CD4-positive, CD25-positive, alpha-beta regulatory T cell (primary cell): ENCODE measurements at regions not wholly inside any gene's neighbourhood (a gene's known extent, or its start where the extent isn't known, plus 50 kb on each side); places are given as distances from the start of the nearest gene placed in this dataset.

ENCODE experiments used
- ATAC-seq, 2 donors: fragments of 150-1000 bp; cut with Tn5 transposase; one replicate each; pipeline ENCODE4 v1.10.0; 2021; ENCODE audit warnings: low read depth in 2 of 2, moderate number of reproducible peaks in 2 of 2, moderate library complexity in 1 of 2
- DNase-seq, 3 donors: peaks; one replicate each; pipeline versions ENCODE4 v3.0.0 to v3.0.0-alpha.2; 2012 to 2022; ENCODE audit warnings: mixed read lengths in 1 of 3
- H3K27ac ChIP-seq: one replicate; pipeline ENCODE4 v1.7.0; 2013; ENCODE audit warnings: mild to moderate bottlenecking, low read length; ENCODE audit not compliant: insufficient read depth, poor library complexity, severe bottlenecking
- H3K27me3 ChIP-seq: one replicate; pipeline ENCODE4 v1.7.0; 2013; ENCODE audit warnings: low read length; ENCODE audit not compliant: control insufficient read depth, insufficient read depth
- H3K36me3 ChIP-seq: one replicate; pipeline ENCODE4 v1.7.0; 2013; ENCODE audit warnings: mild to moderate bottlenecking, low read length, moderate library complexity; ENCODE audit not compliant: control insufficient read depth, insufficient read depth
- H3K4me1 ChIP-seq: 2 replicates; pipeline ENCODE4 v1.7.0; 2013; ENCODE audit warnings: mild to moderate bottlenecking, low read length; ENCODE audit not compliant: insufficient read depth, control insufficient read depth, poor library complexity, severe bottlenecking
- H3K4me3 ChIP-seq: one replicate; pipeline ENCODE4 v1.7.0; 2013; ENCODE audit warnings: low read depth, mild to moderate bottlenecking, low read length, moderate library complexity
- H3K9me3 ChIP-seq, 2 experiments: 1 replicate in 1 of 2; 2 replicates in 1 of 2; pipeline ENCODE4 v1.7.0; 2013; ENCODE audit warnings: low read length in 2 of 2, mild to moderate bottlenecking in 1 of 2, moderate library complexity in 1 of 2; ENCODE audit not compliant: control insufficient read depth in 2 of 2
- H3K27ac Mint-ChIP-seq, 3 donors: one replicate each; pipeline ENCODE4 v1.8.0; 2020 to 2022; ENCODE audit warnings: mild to moderate bottlenecking in 3 of 3, mixed read lengths in 3 of 3, moderate library complexity in 2 of 3
- H3K27me3 Mint-ChIP-seq: one replicate; pipeline ENCODE4 v1.8.0; 2022; ENCODE audit warnings: mild to moderate bottlenecking, mixed read lengths
- H3K36me3 Mint-ChIP-seq: one replicate; pipeline ENCODE4 v1.8.0; 2020; ENCODE audit warnings: mixed read lengths
- H3K4me1 Mint-ChIP-seq, 4 donors: one replicate each; pipeline ENCODE4 v1.8.0; 2020 to 2022; ENCODE audit warnings: mixed read lengths in 4 of 4, mild to moderate bottlenecking in 1 of 4
- H3K4me3 Mint-ChIP-seq, 4 donors: one replicate each; pipeline ENCODE4 v1.8.0; 2020 to 2022; ENCODE audit warnings: mild to moderate bottlenecking in 4 of 4, mixed read lengths in 4 of 4, moderate library complexity in 3 of 4
- H3K9me3 Mint-ChIP-seq, 7 donors: one replicate each; pipeline ENCODE4 v1.8.0; 2020 to 2022; ENCODE audit warnings: mixed read lengths in 7 of 7, mild to moderate bottlenecking in 3 of 7, moderate library complexity in 2 of 7

- Mint-ChIP-seq H3K4me1 (no peaks in the 10 kb centered on the region), H3K9me3 (peaks cover 0 to 14% (median 3%) of the 10 kb centered on the region in 7 donors), H3K27ac (no peak overlapping the region), H3K4me3 (no peak overlapping the region), H3K36me3 (no peaks in the 10 kb centered on the region), H3K27me3 (no peaks in the 10 kb centered on the region)
- Histone ChIP-seq H3K4me3 (no peak overlapping the region), H3K27me3 (no peaks in the 10 kb centered on the region), H3K36me3 (no peaks in the 10 kb centered on the region), H3K4me1 (no peaks in the 10 kb centered on the region), H3K9me3 (no peaks in the 10 kb centered on the region), H3K27ac (no peak overlapping the region)
- DNase-seq, result no peak
- ATAC-seq, result no peak
Observed at GRCh38 chr7:109955986-109956385, 1134.9 kb upstream of the LRRN3 start.

GRCh38 chr7:109956916-109957315, 1134.0 kb upstream of the LRRN3 start:
- H3K27me3 ChIP-seq, result no peaks in the 10 kb centered on the region
- no peak overlapping the region for H3K27ac Mint-ChIP-seq
- H3K27me3 Mint-ChIP-seq, result no peaks in the 10 kb centered on the region
- H3K36me3 ChIP-seq, result no peaks in the 10 kb centered on the region
- no peak for ATAC-seq
- H3K36me3 Mint-ChIP-seq, result no peaks in the 10 kb centered on the region
- no peaks in the 10 kb centered on the region for H3K4me1 ChIP-seq
- no peak overlapping the region for H3K27ac ChIP-seq
- no peak overlapping the region for H3K4me3 ChIP-seq
- no peak for DNase-seq
- H3K4me1 Mint-ChIP-seq, result no peaks in the 10 kb centered on the region
- H3K9me3 Mint-ChIP-seq, result peaks cover 0 to 14% (median 4%) of the 10 kb centered on the region in 7 donors
- H3K4me3 Mint-ChIP-seq, result no peak overlapping the region
- no peaks in the 10 kb centered on the region for H3K9me3 ChIP-seq

GRCh38 chr7:109963741-109964140, 1127.2 kb upstream of the LRRN3 start:
- no peak overlapping the region for H3K4me3 Mint-ChIP-seq
- H3K27ac Mint-ChIP-seq, result no peak overlapping the region
- H3K36me3 Mint-ChIP-seq, result no peaks in the 10 kb centered on the region
- H3K27me3 ChIP-seq, result no peaks in the 10 kb centered on the region
- no peaks in the 10 kb centered on the region for H3K4me1 ChIP-seq
- no peaks in the 10 kb centered on the region for H3K4me1 Mint-ChIP-seq
- H3K9me3 Mint-ChIP-seq, result peaks cover 0 to 10% (median 2%) of the 10 kb centered on the region in 7 donors
- no peak overlapping the region for H3K27ac ChIP-seq
- H3K27me3 Mint-ChIP-seq, result no peaks in the 10 kb centered on the region
- no peaks in the 10 kb centered on the region for H3K9me3 ChIP-seq
- H3K4me3 ChIP-seq, result no peak overlapping the region
- ATAC-seq (no peak), DNase-seq (no peak)
- H3K36me3 ChIP-seq, result no peaks in the 10 kb centered on the region

- no peak for ATAC-seq
- Histone ChIP-seq H3K4me3 (no peak overlapping the region), H3K9me3 (no peaks in the 10 kb centered on the region), H3K27me3 (no peaks in the 10 kb centered on the region), H3K4me1 (no peaks in the 10 kb centered on the region), H3K36me3 (no peaks in the 10 kb centered on the region), H3K27ac (no peak overlapping the region)
- H3K4me3 Mint-ChIP-seq, result no peak overlapping the region
- no peak for DNase-seq
- H3K27ac Mint-ChIP-seq, result no peak overlapping the region
- H3K36me3 Mint-ChIP-seq, result no peaks in the 10 kb centered on the region
- no peaks in the 10 kb centered on the region for H3K27me3 Mint-ChIP-seq
- H3K9me3 Mint-ChIP-seq, result peaks cover 0 to 10% (median 0%) of the 10 kb centered on the region in 7 donors
- no peaks in the 10 kb centered on the region for H3K4me1 Mint-ChIP-seq
Observed at GRCh38 chr7:109964780-109965179, 1126.1 kb upstream of the LRRN3 start.

GRCh38 chr7:109967406-109967805, 1123.5 kb upstream of the LRRN3 start:
- no peak for ATAC-seq

GRCh38 chr7:109983618-109984017, 1107.3 kb upstream of the LRRN3 start:
- H3K36me3 Mint-ChIP-seq, result no peaks in the 10 kb centered on the region
- H3K4me1 ChIP-seq, result no peaks in the 10 kb centered on the region
- H3K9me3 Mint-ChIP-seq, result peaks cover 0 to 9% (median under 1%) of the 10 kb centered on the region in 7 donors
- H3K4me3 ChIP-seq, result no peak overlapping the region
- no peaks in the 10 kb centered on the region for H3K9me3 ChIP-seq
- no peaks in the 10 kb centered on the region for H3K27me3 Mint-ChIP-seq
- H3K4me3 Mint-ChIP-seq, result no peak overlapping the region
- DNase-seq (no peak), ATAC-seq (no peak)
- H3K27ac Mint-ChIP-seq, result no peak overlapping the region
- H3K27me3 ChIP-seq, result no peaks in the 10 kb centered on the region
- H3K4me1 Mint-ChIP-seq, result no peaks in the 10 kb centered on the region
- H3K27ac ChIP-seq, result no peak overlapping the region
- no peaks in the 10 kb centered on the region for H3K36me3 ChIP-seq

More at GRCh38 chr7:109967406-109967805, 1123.5 kb upstream of the LRRN3 start:
- H3K9me3 Mint-ChIP-seq, result peaks cover 0 to 7% (median 0%) of the 10 kb centered on the region in 7 donors
- Histone ChIP-seq H3K4me3 (no peak overlapping the region), H3K4me1 (no peaks in the 10 kb centered on the region), H3K27me3 (no peaks in the 10 kb centered on the region), H3K9me3 (no peaks in the 10 kb centered on the region), H3K36me3 (no peaks in the 10 kb centered on the region), H3K27ac (no peak overlapping the region)
- no peaks in the 10 kb centered on the region for H3K36me3 Mint-ChIP-seq
- no peak overlapping the region for H3K4me3 Mint-ChIP-seq
- no peak for DNase-seq
- no peaks in the 10 kb centered on the region for H3K27me3 Mint-ChIP-seq
- no peaks in the 10 kb centered on the region for H3K4me1 Mint-ChIP-seq
- H3K27ac Mint-ChIP-seq, result no peak overlapping the region

GRCh38 chr7:109984729-109985128, 1106.2 kb upstream of the LRRN3 start:
- Mint-ChIP-seq H3K9me3 (peaks cover 0 to 7% (median 0%) of the 10 kb centered on the region in 7 donors), H3K36me3 (no peaks in the 10 kb centered on the region), H3K4me1 (no peaks in the 10 kb centered on the region), H3K27ac (no peak overlapping the region), H3K27me3 (no peaks in the 10 kb centered on the region), H3K4me3 (no peak overlapping the region)
- Histone ChIP-seq H3K4me1 (no peaks in the 10 kb centered on the region), H3K9me3 (no peaks in the 10 kb centered on the region), H3K4me3 (no peak overlapping the region), H3K27ac (no peak overlapping the region), H3K27me3 (no peaks in the 10 kb centered on the region), H3K36me3 (no peaks in the 10 kb centered on the region)
- no peak for DNase-seq
- no peak for ATAC-seq

- H3K9me3 ChIP-seq, result no peaks in the 10 kb centered on the region
- Mint-ChIP-seq H3K36me3 (no peaks in the 10 kb centered on the region), H3K9me3 (peaks cover 0 to 10% (median 0%) of the 10 kb centered on the region in 7 donors), H3K27me3 (no peaks in the 10 kb centered on the region), H3K4me3 (no peak overlapping the region), H3K27ac (no peak overlapping the region), H3K4me1 (no peaks in the 10 kb centered on the region)
- ATAC-seq (no peak), DNase-seq (no peak)
- H3K27ac ChIP-seq, result no peak overlapping the region
- H3K4me3 ChIP-seq, result no peak overlapping the region
- no peaks in the 10 kb centered on the region for H3K4me1 ChIP-seq
- H3K36me3 ChIP-seq, result no peaks in the 10 kb centered on the region
- H3K27me3 ChIP-seq, result no peaks in the 10 kb centered on the region
Observed at GRCh38 chr7:109986701-109987100, 1104.2 kb upstream of the LRRN3 start.
